ENCODE measurements at regions not wholly inside any gene's neighbourhood (a gene's known extent, or its start where the extent isn't known, plus 50 kb on each side); places are given as distances from the start of the nearest gene placed in this dataset.

- no peak for TF ChIP-seq CTCF (IDR thresholded peaks at IDR 0.05; ENCODE audit: unreplicated experiment)
- peaks cover 23% of the 10 kb centered on the region for H3K36me3 Mint-ChIP-seq
- no peak overlapping the region for H3K27ac Mint-ChIP-seq
- H3K4me1 Mint-ChIP-seq, result peaks cover 5% of the 10 kb centered on the region
- H3K27me3 Mint-ChIP-seq (ENCODE audit: low read depth), result no peaks in the 10 kb centered on the region
- DNase-seq (ENCODE audit: low spot score in 2 of 2, unreplicated experiment in 2 of 2), result no peak
- H3K9me3 Mint-ChIP-seq, result peaks cover 44% of the 10 kb centered on the region
- H3K4me3 Mint-ChIP-seq, result no peak overlapping the region
Measured at GRCh38 chr3:40961104-40961857, 238.0 kb upstream of the CTNNB1 start.

GRCh38 chr3:40962721-40963120, 236.6 kb upstream of the CTNNB1 start:
- no peak for TF ChIP-seq CTCF (IDR thresholded peaks at IDR 0.05; ENCODE audit: unreplicated experiment)
- no peak for DNase-seq (ENCODE audit: low spot score in 2 of 2, unreplicated experiment in 2 of 2)
- H3K4me3 Mint-ChIP-seq, result no peak overlapping the region
- H3K4me1 Mint-ChIP-seq, result peaks cover 5% of the 10 kb centered on the region
- no peaks in the 10 kb centered on the region for H3K27me3 Mint-ChIP-seq (ENCODE audit: low read depth)
- peaks cover 23% of the 10 kb centered on the region for H3K36me3 Mint-ChIP-seq
- H3K9me3 Mint-ChIP-seq, result peaks cover 52% of the 10 kb centered on the region
- no peak overlapping the region for H3K27ac Mint-ChIP-seq

DNA sequence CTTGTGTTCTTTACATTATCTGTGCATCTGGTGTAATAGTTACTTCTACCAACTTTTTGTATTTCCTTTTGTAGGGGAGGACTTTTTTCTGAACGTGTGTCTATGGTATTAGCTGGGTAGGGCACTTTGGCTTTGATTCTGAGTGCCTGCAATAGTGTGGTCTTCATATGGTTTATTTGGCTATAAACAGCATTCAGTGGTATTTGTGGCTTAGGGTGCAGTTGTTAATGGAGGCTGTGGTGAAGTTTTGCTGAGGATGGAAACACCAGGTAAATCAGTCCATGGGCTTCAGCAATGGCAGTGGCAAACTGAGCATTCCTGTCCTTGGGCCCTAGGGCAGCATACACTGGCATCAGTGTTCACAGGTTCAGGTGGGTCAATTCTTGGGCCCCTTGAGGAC, 230.6 kb upstream of the CTNNB1 start:
- Mint-ChIP-seq H3K9me3 (peaks cover 36% of the 10 kb centered on the region), H3K4me3 (no peak overlapping the region), H3K27ac (no peak overlapping the region), H3K4me1 (peaks cover 4% of the 10 kb centered on the region), H3K36me3 (peaks cover 9% of the 10 kb centered on the region), H3K27me3 (ENCODE audit: low read depth) (no peaks in the 10 kb centered on the region)
- TF ChIP-seq CTCF (IDR thresholded peaks at IDR 0.05; ENCODE audit: unreplicated experiment), result no peak
- no peak for DNase-seq (ENCODE audit: low spot score in 2 of 2, unreplicated experiment in 2 of 2)

DNA sequence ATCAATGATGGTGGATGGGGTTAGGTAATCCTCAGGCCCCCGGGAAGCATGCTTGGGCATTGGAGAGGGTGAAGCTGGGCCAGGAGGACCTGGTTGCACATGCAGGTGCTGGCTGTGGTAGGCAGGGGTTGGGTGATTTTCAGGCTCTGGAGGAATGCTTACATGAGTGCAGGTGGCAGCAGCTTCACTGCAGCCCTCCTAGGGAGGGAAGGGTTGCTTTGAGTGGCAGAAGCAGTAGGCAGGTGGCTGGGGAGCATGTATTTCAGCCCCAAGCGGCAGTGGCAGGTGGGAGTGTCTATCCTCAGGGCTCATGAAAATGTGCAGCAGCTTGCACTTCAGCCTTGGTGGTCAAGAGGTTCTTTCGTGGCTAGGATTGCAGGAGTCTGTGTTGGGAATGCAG, 230.0 kb upstream of the CTNNB1 start:
- H3K36me3 Mint-ChIP-seq, result peaks cover 4% of the 10 kb centered on the region
- no peaks in the 10 kb centered on the region for H3K27me3 Mint-ChIP-seq (ENCODE audit: low read depth)
- peaks cover 29% of the 10 kb centered on the region for H3K9me3 Mint-ChIP-seq
- no peak for DNase-seq (ENCODE audit: low spot score in 2 of 2, unreplicated experiment in 2 of 2)
- no peak for TF ChIP-seq CTCF (IDR thresholded peaks at IDR 0.05; ENCODE audit: unreplicated experiment)
- peaks cover 4% of the 10 kb centered on the region for H3K4me1 Mint-ChIP-seq
- H3K27ac Mint-ChIP-seq, result no peak overlapping the region
- H3K4me3 Mint-ChIP-seq, result no peak overlapping the region

DNA sequence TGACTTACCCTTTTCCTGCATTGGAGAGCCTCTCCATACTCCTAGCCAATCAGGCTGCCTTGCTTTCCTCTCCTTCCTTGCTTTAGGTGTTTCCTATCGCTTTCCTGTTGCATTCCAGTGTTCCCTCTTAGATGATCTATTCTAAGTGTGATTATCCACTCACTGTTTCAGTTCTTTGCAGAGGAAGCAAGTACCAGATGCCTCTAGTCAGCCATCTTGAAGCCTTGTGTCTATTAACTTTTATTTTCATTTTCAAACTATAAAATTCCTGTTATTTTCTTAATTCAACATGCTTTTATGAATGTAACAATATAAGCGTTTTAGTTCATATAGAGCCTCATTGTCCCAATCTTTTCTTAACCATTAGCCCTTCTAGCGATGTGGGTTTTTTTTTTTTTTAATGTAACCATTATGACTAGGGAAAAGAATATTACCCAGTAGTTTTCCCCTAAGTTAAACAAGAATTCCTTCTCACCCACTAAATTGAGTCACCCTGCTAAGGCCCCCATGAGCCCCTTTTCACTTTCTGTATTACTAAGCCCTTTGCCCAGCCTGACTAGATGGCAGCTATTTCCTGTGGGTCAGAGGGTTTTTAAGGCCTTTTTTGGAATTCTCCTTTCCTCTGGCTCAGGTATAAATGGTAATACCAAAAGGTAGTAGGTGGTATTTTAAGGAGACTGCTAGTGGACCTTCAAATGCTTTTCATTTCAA, 229.4 kb upstream of the CTNNB1 start:
- H3K27ac Mint-ChIP-seq, result no peak overlapping the region
- H3K9me3 Mint-ChIP-seq, result peaks cover 23% of the 10 kb centered on the region
- H3K4me3 Mint-ChIP-seq, result no peak overlapping the region
- no peaks in the 10 kb centered on the region for H3K36me3 Mint-ChIP-seq
- no peaks in the 10 kb centered on the region for H3K27me3 Mint-ChIP-seq (ENCODE audit: low read depth)
- no peak for DNase-seq (ENCODE audit: low spot score in 2 of 2, unreplicated experiment in 2 of 2)
- peaks cover 4% of the 10 kb centered on the region for H3K4me1 Mint-ChIP-seq
- no peak for TF ChIP-seq CTCF (IDR thresholded peaks at IDR 0.05; ENCODE audit: unreplicated experiment)
